ENCODE measurements at regions not wholly inside any gene's neighbourhood (a gene's known extent, or its start where the extent isn't known, plus 50 kb on each side); places are given as distances from the start of the nearest gene placed in this dataset.

DNA sequence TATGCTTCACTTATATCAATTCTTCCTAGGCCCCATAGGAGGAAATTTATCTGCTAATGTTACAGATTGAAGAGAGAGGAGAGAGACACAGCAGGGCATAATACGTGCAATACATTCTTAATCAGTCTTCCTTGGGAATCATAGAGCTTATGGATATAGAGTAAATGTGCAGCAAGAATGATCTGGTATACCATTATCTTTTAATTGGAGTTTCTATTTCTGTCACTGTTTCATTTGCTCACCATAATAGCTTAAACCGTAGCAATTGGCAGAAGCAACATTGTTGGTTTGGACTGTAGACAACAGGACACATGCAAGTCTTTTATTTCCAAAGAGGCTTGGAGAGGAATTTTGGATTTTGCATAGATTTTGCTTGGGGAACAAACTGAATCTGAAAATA is 68.1 kb upstream of the PCSK2 start:
- Histone ChIP-seq H3K9me3 (replicated peaks; ENCODE audit: control insufficient read depth, insufficient read depth, low read length) (no peaks in the 10 kb centered on the region), H2AFZ (ENCODE audit: control insufficient read depth, low read depth, low read length) (no peak overlapping the region), H4K20me1 (ENCODE audit: control insufficient read depth, insufficient read depth) (no peaks in the 10 kb centered on the region), H3K4me2 (ENCODE audit: control insufficient read depth, insufficient read depth) (no peak overlapping the region), H3K4me3 (no peak overlapping the region), H3K27ac (ENCODE audit: control insufficient read depth, insufficient read depth) (no peak overlapping the region), H3K27me3 (replicated peaks in 1 of 2; ENCODE audit: control insufficient read depth in 2 of 2, insufficient read depth in 2 of 2, low read length in 1 of 2) (no peaks in the 10 kb centered on the region), H3K79me2 (ENCODE audit: control insufficient read depth, insufficient read depth, low read length) (no peaks in the 10 kb centered on the region), H3K36me3 (ENCODE audit: control insufficient read depth in 2 of 2, insufficient read depth in 2 of 2, low read length in 1 of 2) (no peaks in the 10 kb centered on the region), H3K4me1 (ENCODE audit: control insufficient read depth, insufficient read depth, low read length) (no peaks in the 10 kb centered on the region), H3K9ac (ENCODE audit: control insufficient read depth, insufficient read depth, low read length) (no peak overlapping the region)
- DNase-seq (ENCODE audit: low read depth, low spot score) (no peak), ATAC-seq (no peak), FAIRE-seq (no peak)
- intact Hi-C loops (cut with micrococcal nuclease; ENCODE audit: unreplicated experiment): no loop called here
- ChIA-PET CTCF (no interaction called here), SMC1A (ENCODE audit: uncharacterized antibody, unreplicated experiment) (no interaction called here), POLR2A (no interaction called here), RAD21 (ENCODE audit: unreplicated experiment) (no interaction called here)
- no TSS peak for BruUV-seq (replicated peaks)
- TF ChIP-seq SPI1 (IDR thresholded peaks at IDR 0.05; ENCODE audit: borderline replicate concordance, insufficient read depth, low read depth, low read length) (no peak), EED (IDR thresholded peaks at IDR 0.05; ENCODE audit: low read depth) (no peak), TAF1 (IDR thresholded peaks at IDR 0.05; ENCODE audit: borderline replicate concordance, low read depth, low read length) (no peak), CBX5 (IDR thresholded peaks at IDR 0.05; ENCODE audit: low read depth) (no peak), NBN (IDR thresholded peaks at IDR 0.05) (no peak), SREBF1 (IDR thresholded peaks at IDR 0.05; ENCODE audit: low read length) (no peak), PAX8 (IDR thresholded peaks at IDR 0.05) (no peak), STAT1 (conservative IDR thresholded peaks at IDR 0.05) (no peak), TARDBP (IDR thresholded peaks at IDR 0.05; ENCODE audit: borderline replicate concordance) (no peak), IKZF1 (conservative IDR thresholded peaks at IDR 0.05) (no peak), SMARCA5 (IDR thresholded peaks at IDR 0.05) (no peak)
- TF ChIP-seq, protein P1, sequence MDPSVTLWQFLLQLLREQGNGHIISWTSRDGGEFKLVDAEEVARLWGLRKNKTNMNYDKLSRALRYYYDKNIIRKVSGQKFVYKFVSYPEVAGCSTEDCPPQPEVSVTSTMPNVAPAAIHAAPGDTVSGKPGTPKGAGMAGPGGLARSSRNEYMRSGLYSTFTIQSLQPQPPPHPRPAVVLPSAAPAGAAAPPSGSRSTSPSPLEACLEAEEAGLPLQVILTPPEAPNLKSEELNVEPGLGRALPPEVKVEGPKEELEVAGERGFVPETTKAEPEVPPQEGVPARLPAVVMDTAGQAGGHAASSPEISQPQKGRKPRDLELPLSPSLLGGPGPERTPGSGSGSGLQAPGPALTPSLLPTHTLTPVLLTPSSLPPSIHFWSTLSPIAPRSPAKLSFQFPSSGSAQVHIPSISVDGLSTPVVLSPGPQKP (IDR thresholded peaks at IDR 0.05; ENCODE audit: low read depth, low read length): no peak
- in situ Hi-C loops (cut with MboI): no loop called here
- 31% methylated on average over 2 of the region's 2 CpGs for WGBS (ENCODE audit: insufficient coverage, insufficient replicate concordance, low lambda C conversion rate, missing lambda C conversion rate)
